NCI-H510A treated with DMSO at 0.1 percent for 48 hours (cell line): ENCODE measurements at regions not wholly inside any gene's neighbourhood (a gene's known extent, or its start where the extent isn't known, plus 50 kb on each side); places are given as distances from the start of the nearest gene placed in this dataset.

Experiments used
- DNase-seq: peaks from one replicate; lab custom pipeline; 2025; lab: John Stamatoyannopoulos, UW

DNA sequence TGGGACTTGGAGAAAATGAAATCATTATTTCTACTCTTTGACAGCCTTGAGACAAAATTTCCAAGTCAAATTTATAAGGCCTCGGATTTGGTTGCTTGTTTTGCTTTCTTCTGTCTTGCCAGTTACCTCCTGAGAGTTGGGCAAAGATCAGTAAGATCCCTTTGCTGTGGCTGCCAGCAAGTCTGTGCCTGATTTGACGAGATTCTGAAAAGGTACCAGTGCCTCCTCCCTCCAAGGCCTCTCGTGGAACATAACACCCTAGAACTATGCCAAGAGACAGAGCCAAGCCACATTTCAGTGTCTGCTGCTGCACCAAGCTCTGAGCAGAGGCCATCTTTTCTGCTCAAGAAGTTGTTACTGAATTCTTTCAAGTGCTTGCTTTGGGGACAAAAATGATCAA lies 61.0 kb downstream of the GTPBP8 start:
- DNase-seq: no peak

GRCh38 chr3:113053169-113053568 lies 62.4 kb downstream of the GTPBP8 start:
- no peak for DNase-seq

DNA sequence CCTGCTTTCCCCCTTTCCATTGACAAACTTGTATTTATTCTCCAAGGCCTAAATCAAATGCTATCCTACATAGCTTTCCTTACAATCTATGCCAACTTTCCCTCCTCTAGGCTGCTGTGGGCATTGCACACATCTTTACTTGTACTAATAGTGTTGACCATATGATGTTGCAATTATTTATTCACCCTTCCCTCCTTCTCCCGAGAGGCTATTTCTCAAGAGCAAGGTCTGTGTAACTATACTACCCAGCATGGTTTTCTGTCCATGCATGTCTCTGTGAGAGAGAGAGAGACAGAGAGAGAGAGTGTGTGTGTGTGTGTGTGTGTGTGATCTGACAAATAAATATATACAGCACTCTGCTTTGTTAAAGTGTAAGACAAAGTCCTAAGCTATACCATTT lies 63.8 kb downstream of the GTPBP8 start:
- DNase-seq: no peak

DNA sequence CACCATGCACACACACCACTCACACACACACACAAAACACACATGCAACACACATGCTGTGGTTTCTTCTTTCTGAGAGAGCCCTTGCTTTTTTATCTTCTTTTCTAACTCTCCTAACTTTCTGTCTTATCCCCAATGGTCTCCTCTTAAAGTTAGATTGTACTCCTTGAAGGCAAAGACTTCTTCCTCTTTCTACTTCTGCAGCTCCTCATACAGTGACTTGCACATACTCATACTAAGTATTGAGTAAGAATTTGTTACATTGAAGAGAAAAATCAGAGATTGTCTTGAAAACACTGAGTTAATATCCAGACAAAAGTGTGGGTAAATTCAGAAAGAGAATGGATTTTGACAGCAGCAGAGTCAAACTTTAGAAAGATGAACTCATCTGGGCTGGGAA lies 64.4 kb downstream of the GTPBP8 start:
- DNase-seq: no peak

DNA sequence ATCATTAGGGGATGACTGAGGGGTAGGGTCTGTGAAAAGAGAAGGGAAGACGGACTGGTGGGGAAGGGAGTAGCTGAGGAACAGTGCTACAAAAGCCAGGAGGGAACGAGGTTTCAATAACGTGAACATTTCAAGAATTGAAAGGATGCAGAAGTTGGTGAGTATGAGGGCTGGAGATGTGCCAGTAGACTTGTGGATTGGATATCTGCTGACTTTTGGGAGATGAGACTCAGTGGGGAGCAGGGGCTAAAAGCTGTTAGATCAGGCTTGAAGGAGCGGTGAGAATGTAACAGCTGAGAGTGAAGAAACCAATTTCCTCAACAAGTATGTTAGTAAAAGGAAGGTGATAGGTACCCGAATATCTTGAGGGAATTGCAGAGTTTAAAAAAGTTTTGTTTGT lies 65.2 kb downstream of the GTPBP8 start:
- DNase-seq: no peak

GRCh38 chr3:113057117-113057516 lies 66.3 kb downstream of the GTPBP8 start:
- no peak for DNase-seq

DNA sequence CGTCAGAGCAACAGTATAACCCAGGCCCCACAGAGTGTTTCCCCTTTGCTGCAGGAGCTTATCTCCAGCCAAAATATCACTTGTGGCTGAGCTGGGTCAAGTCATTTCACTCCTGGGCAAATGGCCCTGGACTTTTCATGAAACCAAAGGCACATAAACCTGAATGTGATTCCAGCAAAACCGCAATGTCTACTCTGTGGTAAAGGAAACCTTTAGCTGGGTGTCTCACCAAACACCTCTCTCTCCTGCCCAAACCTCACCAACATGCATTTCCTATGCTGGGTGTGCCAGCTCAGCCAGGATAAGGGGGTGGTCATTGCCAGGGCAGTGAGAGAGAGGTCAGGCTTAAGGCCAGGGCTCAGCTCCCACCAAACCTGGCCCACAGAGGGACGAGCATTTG lies 67.4 kb downstream of the GTPBP8 start:
- no peak for DNase-seq

GRCh38 chr3:113062705-113063104 lies 71.9 kb downstream of the GTPBP8 start:
- DNase-seq: no peak

- no peak for DNase-seq
Observed at GRCh38 chr3:113063126-113063894, 72.5 kb downstream of the GTPBP8 start.

GRCh38 chr3:113064183-113064582 lies 73.4 kb downstream of the GTPBP8 start:
- DNase-seq: no peak

DNA sequence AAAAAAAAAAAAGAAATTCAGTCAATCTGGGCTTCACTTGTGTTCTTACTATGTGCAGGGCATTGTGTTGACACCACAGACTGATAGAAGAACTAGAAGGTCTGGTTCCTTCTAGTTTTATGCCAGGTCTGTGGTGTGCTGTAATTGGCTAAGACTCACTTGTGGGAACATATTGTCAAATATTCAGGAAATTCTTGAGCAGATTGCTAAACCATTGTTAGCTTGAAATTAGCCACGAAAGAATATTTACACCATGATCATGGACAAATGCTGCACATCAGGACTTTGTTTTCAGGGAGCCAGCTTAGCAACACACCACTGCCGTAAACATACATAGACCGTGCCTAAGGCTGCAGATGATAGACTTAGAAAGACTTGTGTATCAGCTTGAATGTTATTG lies 74.6 kb downstream of the GTPBP8 start:
- DNase-seq: no peak

DNA sequence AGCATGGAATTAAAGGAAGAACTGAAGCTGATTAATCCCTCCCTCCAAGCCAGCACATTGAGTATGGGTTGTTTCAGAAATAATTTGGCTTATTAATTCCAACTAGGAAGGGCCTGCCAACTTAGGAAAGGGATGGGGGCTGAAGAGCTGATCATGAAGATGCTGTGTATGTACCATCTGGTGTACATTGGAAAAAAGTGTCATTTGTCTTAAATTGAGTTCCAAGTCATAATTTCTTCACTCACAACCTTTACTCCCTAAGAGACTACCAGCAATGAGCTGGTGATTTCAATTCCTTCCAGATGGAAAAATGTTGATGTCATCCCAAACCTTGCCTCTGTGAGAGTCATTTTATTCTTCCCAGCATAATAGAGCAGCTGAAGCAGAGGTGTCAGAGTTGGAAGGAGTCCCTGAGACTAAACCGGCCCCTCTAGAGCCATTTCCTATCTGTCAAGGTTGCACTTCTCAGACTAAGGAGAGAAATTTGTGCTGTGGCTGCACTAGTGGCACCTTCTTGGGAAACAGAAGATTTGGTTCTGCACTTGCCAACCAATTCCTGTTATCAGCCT lies 79.4 kb downstream of the GTPBP8 start:
- no peak for DNase-seq

DNA sequence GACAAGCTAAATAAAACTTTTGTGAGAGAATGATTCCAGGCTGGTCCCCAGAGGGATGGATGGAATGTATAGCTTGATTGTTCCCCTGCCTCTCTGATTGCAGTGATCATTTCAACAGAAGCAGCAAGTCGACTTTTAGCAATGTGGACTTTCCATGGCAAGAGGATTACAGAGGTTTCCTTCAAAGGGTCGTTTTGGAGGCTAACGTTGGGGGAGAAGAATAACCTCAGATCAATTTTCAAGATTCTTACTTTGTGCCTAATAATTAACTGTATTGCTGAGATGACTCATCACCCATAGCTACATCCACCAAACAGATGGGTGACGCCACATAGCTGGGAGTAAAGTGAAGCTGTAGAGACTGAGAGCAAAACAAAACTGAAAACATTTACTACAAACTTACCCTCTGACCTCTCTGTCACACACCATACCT lies 79.9 kb downstream of the GTPBP8 start:
- no peak for DNase-seq

GRCh38 chr3:113075588-113075987 lies 84.8 kb downstream of the GTPBP8 start:
- no peak for DNase-seq

DNA sequence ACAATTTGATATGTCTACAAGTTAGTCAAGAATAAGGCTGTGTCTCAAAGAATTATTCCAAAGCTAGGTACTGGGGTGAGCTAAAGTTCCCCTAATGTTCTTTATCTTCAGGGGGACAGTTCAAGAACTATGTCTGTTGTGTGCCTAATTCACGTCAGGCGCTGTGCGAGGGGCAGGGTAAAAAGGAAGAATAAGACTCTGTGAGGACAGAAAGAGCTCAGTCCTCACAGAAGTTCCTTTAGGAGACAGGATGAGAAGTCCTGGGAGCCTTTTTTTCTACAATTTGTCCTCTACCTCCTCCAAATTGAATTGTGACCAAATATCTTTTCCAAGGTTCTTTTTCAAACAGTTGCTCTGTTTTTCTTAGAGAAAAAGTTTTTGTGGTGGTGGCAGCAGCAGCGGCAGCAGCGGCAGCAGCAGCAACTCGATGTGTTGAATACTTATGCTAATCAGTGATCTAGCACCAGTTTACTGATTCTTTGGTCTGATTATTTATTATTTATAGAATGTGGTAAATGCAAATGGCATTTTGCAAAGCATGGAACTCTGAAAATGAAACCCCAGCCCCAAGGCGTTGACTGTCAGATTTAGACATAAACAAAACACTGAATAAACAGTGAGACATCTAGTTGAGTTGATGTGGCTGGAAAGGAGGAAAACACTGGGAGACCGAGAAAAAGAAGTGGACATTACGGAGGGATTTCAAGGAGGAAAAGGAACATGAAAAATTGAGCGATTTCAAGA lies 88.6 kb downstream of the GTPBP8 start:
- no peak for DNase-seq

GRCh38 chr3:113084777-113085176 lies 94.0 kb downstream of the GTPBP8 start:
- no peak for DNase-seq

DNA sequence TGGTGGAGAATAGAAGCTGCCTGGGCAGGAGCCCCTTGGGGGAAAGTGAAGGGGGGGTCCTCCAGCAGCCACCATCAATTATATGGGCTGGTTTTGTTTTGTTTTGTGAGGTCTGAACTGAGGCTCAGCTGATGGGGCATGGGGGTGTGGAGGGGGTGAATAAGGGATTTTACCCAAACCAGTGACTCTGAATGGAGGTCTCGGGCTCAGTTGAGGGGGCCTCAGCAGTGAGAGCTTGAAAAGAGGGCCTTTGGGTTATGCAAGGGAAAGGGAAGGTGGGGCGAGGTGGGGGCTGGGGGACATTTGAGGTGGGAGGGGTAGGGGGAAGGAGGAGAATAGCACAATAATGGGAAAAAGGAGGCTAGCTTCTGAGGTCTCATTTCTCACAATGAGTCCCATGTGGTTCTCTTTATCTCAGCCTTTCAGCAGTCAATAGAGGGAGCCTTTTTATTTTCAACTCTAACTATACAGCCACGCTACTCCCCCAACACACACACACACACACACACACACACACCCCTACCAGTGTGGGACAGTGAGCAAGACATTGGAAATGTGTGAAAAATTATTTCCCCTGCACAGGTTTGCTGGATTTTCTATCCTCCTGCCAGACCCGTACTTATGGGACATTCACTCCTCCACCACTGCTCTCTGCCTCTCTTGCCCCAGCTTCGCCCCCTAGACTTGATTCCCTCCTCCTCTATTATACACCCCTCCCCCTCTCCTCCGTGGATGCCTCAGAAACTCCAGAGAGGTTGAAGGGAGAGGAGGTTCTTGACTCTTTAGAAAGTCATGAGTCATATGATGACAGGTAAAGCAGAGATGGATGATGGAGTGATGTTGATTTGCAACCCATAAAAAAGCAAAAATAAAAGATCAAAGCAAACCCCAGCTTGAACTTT lies 96.0 kb downstream of the GTPBP8 start:
- no peak for DNase-seq

GRCh38 chr3:113088616-113089015 lies 97.8 kb downstream of the GTPBP8 start:
- DNase-seq: no peak

DNA sequence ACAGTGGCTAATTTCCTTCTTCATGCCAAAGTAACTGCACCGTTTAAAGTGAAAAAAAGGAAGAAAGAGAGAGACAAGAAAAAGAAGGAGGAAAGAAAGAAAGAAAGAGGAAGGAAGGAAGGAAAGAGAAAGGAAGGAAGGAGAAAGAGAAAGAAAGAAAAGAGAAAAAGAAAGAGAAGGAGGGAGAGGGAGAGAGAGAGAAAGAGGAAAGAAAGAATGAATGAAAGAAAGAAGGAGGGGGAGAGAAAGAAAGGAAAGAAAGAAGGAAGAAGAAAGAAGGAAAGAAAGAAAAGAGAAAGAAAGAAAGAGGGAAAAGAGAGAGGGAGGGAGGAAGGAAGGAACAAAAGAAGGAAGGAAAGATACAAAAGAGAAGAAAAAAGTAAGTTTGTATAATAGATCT lies 100.6 kb downstream of the GTPBP8 start:
- DNase-seq: no peak

DNA sequence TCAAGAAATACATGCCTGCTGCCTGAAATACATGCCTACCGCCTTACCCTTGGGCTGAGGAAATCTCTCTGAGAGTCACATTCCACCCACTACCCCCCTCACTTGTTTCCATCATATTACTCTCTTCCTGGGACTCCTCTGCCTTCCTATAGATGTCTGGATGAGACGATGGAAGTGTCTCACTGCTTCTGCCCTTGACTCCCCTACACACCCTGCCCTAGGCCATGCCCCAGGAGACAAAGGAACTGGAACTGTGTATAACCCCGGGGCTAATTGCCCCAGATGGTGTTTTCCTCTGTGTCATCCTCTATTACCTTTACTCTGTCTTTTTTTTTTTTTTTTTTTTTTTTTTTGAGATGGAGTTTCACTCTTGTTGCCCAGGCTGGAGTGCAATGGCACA lies 102.0 kb downstream of the GTPBP8 start:
- no peak for DNase-seq

GRCh38 chr3:113094337-113095221 lies 103.8 kb downstream of the GTPBP8 start:
- DNase-seq: no peak
